ENCODE measurements at regions not wholly inside any gene's neighbourhood (a gene's known extent, or its start where the extent isn't known, plus 50 kb on each side); places are given as distances from the start of the nearest gene placed in this dataset.
"Not testable (repeated sequence)": the region's sequence is repeated elsewhere in the genome, so short reads cannot be mapped to it uniquely, and the experiment has no call there.

DNA sequence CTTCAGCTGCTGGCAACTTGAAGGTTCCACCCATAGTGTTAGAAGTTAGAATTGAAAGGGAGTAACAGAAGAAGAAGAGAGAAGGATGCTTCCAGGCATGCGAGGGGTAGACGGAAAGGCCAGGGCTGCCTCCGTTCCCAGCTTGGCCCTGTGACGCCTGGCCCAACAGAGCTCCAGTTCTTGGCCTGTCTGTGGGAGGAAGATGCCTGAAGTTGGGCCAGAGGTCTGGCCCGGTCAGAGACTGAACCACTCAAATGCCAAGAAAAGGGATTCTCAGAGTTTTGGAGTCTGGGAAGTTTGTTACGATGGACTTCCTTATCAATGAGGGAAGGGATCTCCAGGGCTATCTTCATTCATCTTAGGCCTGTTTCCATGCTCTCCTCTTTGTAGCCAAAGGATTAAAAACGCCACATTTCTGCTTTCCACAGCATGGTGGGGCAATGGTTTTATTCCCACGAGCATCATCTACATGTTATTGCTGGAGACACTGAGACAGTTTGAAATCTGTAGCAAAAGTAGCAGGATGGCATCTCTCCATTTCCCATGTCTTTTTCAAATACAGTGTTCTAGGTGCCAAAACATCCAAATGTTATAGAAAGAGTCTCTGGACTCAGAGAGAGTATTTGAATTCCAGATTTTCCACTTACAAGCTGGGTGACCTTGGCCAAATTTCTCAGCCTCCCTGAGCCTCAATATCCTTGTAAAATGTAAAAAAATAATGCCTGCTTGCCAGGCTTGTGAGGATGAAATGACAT is 65.4 kb upstream of the ANKRD55 start:
- ChIA-PET POLR2A (no interaction called here), CTCF (no interaction called here)

DNA sequence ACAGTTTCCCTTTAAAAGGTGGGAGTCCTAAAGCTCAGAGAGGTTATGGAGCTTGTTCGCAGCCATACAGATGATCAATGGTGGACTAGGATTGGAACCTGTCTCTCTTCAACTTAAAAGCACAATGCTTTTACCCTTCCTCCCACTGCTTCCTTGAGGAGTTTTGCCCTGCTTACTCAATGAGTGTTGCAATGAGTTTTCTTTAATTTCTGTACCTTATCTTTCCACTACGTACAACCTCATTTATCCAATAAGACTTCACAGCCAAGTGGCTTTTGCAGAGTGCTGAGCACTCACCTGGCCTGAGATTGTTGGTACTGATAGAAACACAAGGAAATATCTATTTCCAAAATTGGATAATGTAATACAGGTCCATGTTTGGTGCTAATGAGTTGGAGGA is 64.7 kb upstream of the ANKRD55 start:
- CTCF ChIA-PET, result no interaction called here
- POLR2A ChIA-PET, result no interaction called here

DNA sequence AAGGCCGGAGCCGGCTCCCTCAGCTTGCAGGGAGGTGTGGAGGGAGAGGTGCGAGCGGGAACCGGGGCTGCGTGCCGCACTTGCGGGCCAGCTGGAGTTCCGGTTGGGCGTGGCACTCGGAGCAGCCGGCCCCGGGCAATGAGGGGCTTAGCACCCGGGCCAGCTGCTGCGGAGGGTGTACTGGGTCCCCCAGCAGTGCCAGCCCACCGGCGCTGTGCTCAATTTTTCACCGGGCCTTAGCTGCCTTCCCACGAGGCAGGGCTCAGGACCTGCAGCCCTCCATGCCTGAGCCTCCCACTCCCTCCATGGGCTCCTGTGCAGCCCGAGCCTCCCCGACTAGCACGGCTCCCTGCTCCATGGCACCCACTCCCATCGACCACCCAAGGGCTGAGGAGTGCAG is 62.2 kb upstream of the ANKRD55 start:
- CTCF ChIA-PET, POLR2A ChIA-PET: not testable (repeated sequence)

DNA sequence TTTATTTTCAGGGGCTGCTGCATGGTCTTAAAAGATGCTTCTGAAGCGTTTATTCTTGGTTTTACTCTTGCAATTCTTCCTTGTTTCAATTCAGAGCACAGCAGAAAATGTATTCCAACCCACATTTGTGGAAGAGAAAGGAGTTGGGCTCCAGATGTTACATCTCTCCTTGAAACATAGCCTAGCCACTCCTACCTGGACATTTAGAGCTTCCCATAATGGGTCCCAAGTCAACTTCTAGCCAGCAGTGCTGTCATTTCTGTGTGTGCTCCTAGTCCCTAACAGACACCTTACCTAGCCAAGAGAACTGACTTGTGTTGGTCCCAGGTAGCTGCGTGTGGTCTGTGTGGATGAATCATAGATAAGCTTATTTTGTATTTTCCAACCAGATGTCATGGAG is 61.2 kb upstream of the ANKRD55 start:
- ChIA-PET POLR2A (no interaction called here), CTCF (no interaction called here)

DNA sequence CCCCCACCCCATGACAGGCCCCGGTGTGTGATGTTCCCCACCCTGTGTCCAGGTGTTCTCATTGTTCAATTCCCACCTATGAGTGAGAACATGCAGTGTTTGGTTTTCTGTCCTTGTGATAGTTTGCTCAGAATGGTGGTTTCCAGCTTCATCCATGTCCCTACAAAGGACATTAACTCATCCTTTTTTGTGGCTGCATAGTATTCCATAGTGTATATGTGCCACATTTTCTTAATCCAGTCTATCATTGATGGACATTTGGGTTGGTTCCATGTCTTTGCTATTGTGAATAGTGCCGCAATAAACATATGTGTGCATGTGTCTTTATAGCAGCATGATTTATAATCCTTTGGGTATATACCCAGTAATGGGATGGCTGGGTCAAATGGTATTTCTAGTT is 59.7 kb upstream of the ANKRD55 start:
- POLR2A ChIA-PET, CTCF ChIA-PET: not testable (repeated sequence)

DNA sequence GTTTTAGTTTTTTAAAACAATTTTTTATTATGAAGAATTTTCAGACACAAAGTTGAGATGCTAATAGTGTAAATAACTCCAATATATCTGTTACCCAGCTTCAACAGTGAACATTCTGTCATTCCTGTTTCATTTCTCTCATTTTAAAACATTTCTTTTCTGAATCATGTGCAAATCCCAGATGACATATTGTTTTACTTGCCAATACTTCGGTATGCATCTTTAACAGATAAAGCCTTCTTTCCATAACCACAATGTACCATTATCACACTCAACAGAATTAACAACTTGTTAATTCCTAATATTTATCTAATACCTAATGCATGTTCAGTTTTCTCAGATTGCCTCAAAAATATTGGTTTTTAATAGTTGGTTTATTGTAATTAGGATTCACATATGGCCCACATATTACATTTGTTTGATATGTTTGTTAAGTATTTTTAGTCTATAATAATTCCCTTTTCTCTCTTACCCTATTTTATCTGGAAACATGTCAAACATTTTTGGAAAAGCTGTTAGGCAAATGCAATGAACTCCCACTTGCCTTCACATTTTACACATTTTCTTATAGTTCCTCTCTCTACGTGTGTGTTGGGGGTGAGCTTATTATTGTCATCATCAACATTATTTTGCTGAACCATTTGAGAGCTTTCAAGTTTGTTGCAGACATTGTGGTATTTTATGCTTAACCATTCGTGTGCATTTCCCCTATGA is 58.7 kb upstream of the ANKRD55 start:
- ChIA-PET CTCF (no interaction called here), POLR2A (no interaction called here)

DNA sequence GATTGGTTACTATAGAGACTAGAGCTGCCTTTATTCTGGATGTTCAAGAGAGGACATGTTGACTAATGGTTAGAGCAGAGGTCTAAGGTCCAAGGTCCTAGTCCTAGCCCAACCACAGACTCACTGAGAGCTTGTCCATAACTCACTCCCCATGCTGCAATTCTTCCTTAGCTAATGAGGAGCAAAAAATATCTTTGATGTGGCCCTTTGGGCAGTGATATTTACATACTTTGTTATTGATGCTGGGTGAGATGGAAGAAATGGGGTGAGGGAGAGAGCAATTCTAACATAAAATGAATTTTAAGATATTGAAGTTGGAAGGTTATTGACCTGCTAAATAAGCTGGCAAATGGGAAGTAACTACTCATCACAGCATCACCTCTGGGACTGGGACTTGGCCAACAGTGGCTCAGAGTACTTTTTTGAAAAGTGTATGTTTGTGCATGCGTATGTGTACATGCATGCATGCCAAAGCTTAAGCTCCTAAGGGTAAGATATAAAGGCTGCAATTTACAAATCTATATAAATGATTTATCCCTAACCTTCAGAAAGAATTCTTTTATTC is 58.0 kb upstream of the ANKRD55 start:
- CTCF ChIA-PET, result no interaction called here
- POLR2A ChIA-PET, result no interaction called here

DNA sequence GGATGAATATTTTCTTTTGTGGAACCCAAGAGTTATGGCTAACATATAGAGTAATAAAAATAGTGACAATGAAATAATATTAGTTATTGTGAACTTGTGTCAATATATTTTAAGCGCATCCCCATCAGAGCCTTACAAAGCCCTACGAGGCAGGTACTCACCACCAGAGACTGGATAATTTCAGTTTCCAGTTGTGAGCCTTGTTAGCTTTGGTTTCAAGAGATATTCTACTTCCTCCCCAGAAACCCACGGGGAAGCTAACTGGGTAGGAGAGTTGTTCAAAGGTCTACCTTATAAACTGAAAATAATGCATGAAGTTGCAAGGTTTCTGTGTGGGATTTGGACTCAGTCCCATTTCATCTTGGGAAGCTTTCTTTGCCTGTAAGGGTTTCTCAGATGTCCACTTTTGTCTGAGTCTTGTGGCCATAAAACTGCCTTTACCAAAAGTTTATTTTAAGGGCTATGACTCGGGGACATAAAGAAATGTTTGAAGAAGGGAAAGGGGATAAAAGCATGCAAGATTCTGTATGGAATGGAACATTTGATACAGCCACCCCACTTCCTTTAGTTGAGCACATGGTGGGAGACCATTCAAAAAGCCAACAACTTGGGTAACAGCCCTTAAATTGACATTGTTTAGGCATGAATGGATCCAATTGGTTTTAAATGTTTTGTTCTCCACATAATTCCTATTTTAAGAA is 57.4 kb upstream of the ANKRD55 start:
- CTCF ChIA-PET, result no interaction called here

DNA sequence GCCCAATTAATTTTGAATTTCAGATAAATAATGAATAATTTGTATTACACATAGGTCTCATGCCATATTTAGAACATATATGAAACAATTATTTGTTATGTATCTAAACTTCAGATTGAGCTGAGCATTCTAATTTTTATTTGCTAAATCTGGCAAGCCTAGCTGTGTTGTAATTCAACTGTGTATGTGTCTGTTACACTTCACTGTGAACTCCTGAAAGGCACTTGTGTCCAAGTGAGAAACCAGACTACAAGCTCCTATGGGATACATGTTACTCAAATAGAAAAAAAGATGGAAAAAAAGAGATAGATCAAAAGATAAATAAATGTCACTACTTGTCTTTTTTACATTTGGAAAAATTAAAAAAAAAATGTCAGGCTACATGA is 56.5 kb upstream of the ANKRD55 start:
- ChIA-PET CTCF (no interaction called here), POLR2A (interaction anchor here (0.7 kb wide), 1 partner anchor 101 kb away, joined by 5 read pairs; no protein-coding TSS in a partner anchor)

More for the DNA sequence above, 57.4 kb upstream of the ANKRD55 start:
- POLR2A ChIA-PET, result no interaction called here

DNA sequence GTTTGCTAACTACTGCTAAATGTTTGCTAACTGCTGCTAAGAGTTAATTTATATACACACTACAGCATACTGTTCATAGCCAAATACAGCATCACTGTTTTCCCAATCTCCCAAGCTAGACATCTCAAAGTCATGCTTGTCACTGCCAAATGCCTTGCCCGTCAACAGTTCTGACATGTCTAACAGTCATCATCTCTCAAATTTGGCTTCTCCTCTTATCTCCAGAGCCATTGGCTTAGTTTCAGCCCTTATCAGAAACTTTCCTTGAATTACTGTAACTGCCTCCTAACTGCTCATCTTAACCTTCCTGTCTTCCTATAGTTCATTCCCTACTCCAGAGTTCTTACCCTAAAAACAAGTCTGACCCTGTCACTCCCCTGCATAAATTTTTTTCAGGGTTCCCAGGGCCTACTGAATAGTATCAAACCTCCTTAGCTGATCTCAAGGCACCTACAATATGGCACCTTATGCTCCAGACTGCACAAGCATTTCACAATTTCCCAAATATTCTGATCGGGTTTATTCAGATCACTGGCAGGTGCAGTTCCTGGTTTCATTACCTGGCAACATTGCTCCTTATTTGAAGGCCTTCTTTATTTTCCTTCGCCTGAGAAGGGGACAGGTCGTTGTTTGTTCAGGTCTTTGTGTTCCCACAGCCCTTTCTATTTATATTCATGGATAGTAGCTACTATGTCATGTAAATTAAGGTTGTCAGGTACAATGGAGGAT is 55.9 kb upstream of the ANKRD55 start:
- ChIA-PET POLR2A (interaction anchor here (0.7 kb wide), 1 partner anchor 101 kb away, joined by 5 read pairs; no protein-coding TSS in a partner anchor), CTCF (no interaction called here)

DNA sequence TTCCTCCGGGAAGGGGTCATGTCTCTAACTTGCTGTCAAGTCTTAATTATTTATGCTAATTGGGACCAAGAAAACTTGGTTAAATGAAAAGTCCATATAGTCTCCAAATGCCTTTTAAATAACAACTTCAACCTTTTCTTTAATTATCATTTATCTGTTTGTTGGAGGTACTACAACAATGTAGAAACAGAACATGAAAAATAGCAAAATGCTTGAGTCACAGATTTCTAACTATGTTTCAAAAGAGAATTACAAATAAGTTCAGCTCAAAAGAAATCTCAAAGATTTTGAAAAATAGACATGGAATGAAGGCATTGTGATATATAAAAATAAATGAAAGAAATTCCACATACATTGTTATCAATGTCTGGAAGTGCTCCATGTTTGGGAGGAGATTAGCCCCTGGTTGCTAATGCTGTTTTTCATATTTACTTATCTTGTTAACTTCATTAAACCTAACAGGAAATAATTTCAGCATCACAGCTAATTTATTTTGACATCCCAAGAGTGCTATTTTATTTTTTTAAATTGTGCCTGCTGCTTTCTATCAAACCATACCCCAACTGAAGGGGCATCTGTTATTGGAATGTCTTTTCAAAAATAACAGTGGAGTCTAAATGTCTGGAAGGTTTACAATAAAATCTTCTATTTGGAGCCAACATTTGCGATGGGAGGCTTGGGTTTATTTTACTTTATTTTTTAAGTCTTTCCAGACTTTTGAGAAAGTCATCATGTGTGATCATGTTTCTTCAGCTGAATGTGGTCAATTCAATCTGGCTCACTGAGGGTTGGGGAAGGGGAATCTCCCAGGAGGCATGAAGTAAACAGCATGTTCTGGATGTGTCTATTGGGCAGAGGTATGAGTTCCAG is 53.1 kb upstream of the ANKRD55 start:
- CTCF ChIA-PET, result interaction anchor here (0.7 kb wide), 1 partner anchor 22 kb away, joined by 3 read pairs; no protein-coding TSS in a partner anchor
- POLR2A ChIA-PET, result no interaction called here

DNA sequence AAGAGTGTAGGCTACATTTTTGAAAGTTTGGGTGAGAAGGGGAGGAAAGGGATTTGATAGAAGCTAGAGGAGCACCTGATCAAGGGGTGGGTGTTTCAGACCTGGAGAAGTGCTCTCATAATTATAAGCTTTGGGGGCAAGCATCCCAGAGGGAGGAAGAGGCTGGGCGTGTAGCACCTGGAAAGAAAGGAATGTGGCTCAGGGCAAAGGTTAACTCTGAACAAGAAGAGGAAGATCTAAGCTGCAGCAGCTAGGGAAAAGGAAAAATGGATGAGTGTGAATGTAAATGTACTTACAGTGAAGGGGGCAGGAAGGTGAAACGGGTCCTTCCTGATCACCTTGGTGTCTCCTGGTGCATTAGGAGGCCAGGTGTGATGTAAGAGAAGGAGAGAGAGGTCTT is 49.8 kb upstream of the ANKRD55 start:
- CTCF ChIA-PET, result no interaction called here

More for the DNA sequence above, 49.8 kb upstream of the ANKRD55 start:
- POLR2A ChIA-PET, result no interaction called here
